Muscle of back (tissue), 3 donors: ENCODE measurements at regions not wholly inside any gene's neighbourhood (a gene's known extent, or its start where the extent isn't known, plus 50 kb on each side); places are given as distances from the start of the nearest gene placed in this dataset.
A peak's percentile ranks its signal among the peaks of the same experiment; 100 is the strongest.
"Not testable (repeated sequence)": the region's sequence is repeated elsewhere in the genome, so short reads cannot be mapped to it uniquely, and the experiment has no call there.

Experiments used
- DNase-seq, 3 donors: peaks; one replicate each; pipeline versions ENCODE4 v3.0.0 to v3.0.0-alpha.2; 2013

- DNase-seq: no peak
Observed at GRCh38 chr20:22848364-22848763, 186.7 kb upstream of the SSTR4 start.

- not testable (repeated sequence) for DNase-seq
Observed at GRCh38 chr20:22851679-22852346, 183.3 kb upstream of the SSTR4 start.

- DNase-seq: peak in 1 of 3 donors; percentile 13
Observed at GRCh38 chr20:22861231-22861980, 173.7 kb upstream of the SSTR4 start.

GRCh38 chr20:22861990-22862389, 173.1 kb upstream of the SSTR4 start:
- peak in 1 of 3 donors; percentile 28 for DNase-seq

- DNase-seq: peak in 1 of 3 donors; percentile 15
Observed at GRCh38 chr20:22862671-22863230, 172.4 kb upstream of the SSTR4 start.

- DNase-seq: peak in 1 of 3 donors; percentile 47
Observed at GRCh38 chr20:22863826-22864225, 171.3 kb upstream of the SSTR4 start.

GRCh38 chr20:22866812-22867341, 168.2 kb upstream of the SSTR4 start:
- peak in 1 of 3 donors; percentile 45 for DNase-seq

- no peak for DNase-seq
Observed at GRCh38 chr20:22878166-22878565, 156.9 kb upstream of the SSTR4 start.

GRCh38 chr20:22880277-22880676, 154.8 kb upstream of the SSTR4 start:
- DNase-seq: no peak

- DNase-seq: no peak
Observed at GRCh38 chr20:22887796-22888195, 147.3 kb upstream of the SSTR4 start.

GRCh38 chr20:22890594-22891300, 144.4 kb upstream of the SSTR4 start:
- DNase-seq: no peak

- DNase-seq: no peak
Observed at GRCh38 chr20:22901164-22901563, 133.9 kb upstream of the SSTR4 start.

- no peak for DNase-seq
Observed at GRCh38 chr20:22901921-22902320, 133.2 kb upstream of the SSTR4 start.

GRCh38 chr20:22904386-22904785, 130.7 kb upstream of the SSTR4 start:
- DNase-seq: peak in 1 of 3 donors; percentile 34

GRCh38 chr20:22904905-22905304, 130.2 kb upstream of the SSTR4 start:
- DNase-seq: no peak

GRCh38 chr20:22905658-22906057, 129.5 kb upstream of the SSTR4 start:
- peak; percentile 51 to 90 (median 81) for DNase-seq

GRCh38 chr20:22908437-22908836, 126.7 kb upstream of the SSTR4 start:
- DNase-seq: no peak

- no peak for DNase-seq
Observed at GRCh38 chr20:22908944-22909343, 126.2 kb upstream of the SSTR4 start.

GRCh38 chr20:22909436-22909835, 125.7 kb upstream of the SSTR4 start:
- no peak for DNase-seq

GRCh38 chr20:22910287-22910852, 124.7 kb upstream of the SSTR4 start:
- DNase-seq: no peak

- DNase-seq: no peak
Observed at GRCh38 chr20:22914291-22914690, 120.8 kb upstream of the SSTR4 start.

- no peak for DNase-seq
Observed at GRCh38 chr20:22915512-22915911, 119.6 kb upstream of the SSTR4 start.
